SK-N-SH treated with all-trans-retinoic acid at 6 μM for 48 hours (cell line): ENCODE measurements at regions not wholly inside any gene's neighbourhood (a gene's known extent, or its start where the extent isn't known, plus 50 kb on each side); places are given as distances from the start of the nearest gene placed in this dataset.

Experiments used
- ATAC-seq: fragments of 200-7000 bp; cut with Tn5 transposase; 3 replicates; pipeline ENCODE4 v1.9.1; 2020; ENCODE audit warnings: mild to moderate bottlenecking, moderate library complexity
- BACH2 ChIP-seq: fragments of 250-450 bp; sonication (Bioruptor Pico); IDR thresholded peaks from 2 replicates; pipeline ENCODE4 v1.9.0; 2021; ENCODE audit warnings: mild to moderate bottlenecking, borderline replicate concordance
- CREB5 ChIP-seq: fragments of 250-450 bp; sonication (Bioruptor Pico); IDR thresholded peaks from 2 replicates; pipeline ENCODE4 v1.5.1; 2020; ENCODE audit warnings: low read depth, mild to moderate bottlenecking, moderate library complexity
- CSRNP3 ChIP-seq: fragments of 250-450 bp; sonication (Bioruptor Pico); IDR thresholded peaks from 2 replicates; pipeline ENCODE4 v1.5.1; 2021; ENCODE audit warnings: mild to moderate bottlenecking, moderate library complexity
- ESRRG ChIP-seq: fragments of 250-450 bp; sonication (Bioruptor Pico); IDR thresholded peaks from 2 replicates; pipeline ENCODE4 v1.6.1; 2021; ENCODE audit warnings: mild to moderate bottlenecking
- GLIS3 ChIP-seq: fragments of 250-450 bp; sonication (Bioruptor Pico); IDR thresholded peaks from 2 replicates; pipeline ENCODE4 v1.5.0; 2020; ENCODE audit warnings: mild to moderate bottlenecking, moderate library complexity
- ISL1 ChIP-seq: fragments of 250-450 bp; sonication (Bioruptor Pico); IDR thresholded peaks from 2 replicates; pipeline ENCODE4 v2.1.2; 2022; ENCODE audit warnings: mild to moderate bottlenecking, moderate library complexity
- OSR1 ChIP-seq: fragments of 250-450 bp; sonication (Bioruptor Pico); IDR thresholded peaks from 2 replicates; pipeline ENCODE4 v1.8.0; 2022; ENCODE audit warnings: moderate library complexity, mild to moderate bottlenecking, inconsistent platforms
- POU6F1 ChIP-seq: fragments of 250-450 bp; sonication (Bioruptor Pico); IDR thresholded peaks from 2 replicates; pipeline ENCODE4 v1.8.0; 2021; ENCODE audit warnings: low read depth, mild to moderate bottlenecking, moderate library complexity, borderline replicate concordance
- PPARA ChIP-seq: fragments of 250-450 bp; sonication (Bioruptor Pico); IDR thresholded peaks from 2 replicates; pipeline ENCODE4 v1.5.0; 2020; ENCODE audit warnings: mild to moderate bottlenecking, borderline replicate concordance
- RARB ChIP-seq: fragments of 250-450 bp; sonication (Bioruptor Pico); IDR thresholded peaks from 2 replicates; pipeline ENCODE4 v1.8.0; 2021; ENCODE audit warnings: mild to moderate bottlenecking, moderate library complexity
- SNAI2 ChIP-seq: fragments of 250-450 bp; sonication (Bioruptor Pico); IDR thresholded peaks from 2 replicates; pipeline ENCODE4 v1.5.0; 2020; ENCODE audit warnings: mild to moderate bottlenecking, moderate library complexity
- TCF4 ChIP-seq: fragments of 250-450 bp; sonication (Bioruptor Pico); IDR thresholded peaks from 2 replicates; pipeline ENCODE4 v1.8.0; 2021; ENCODE audit warnings: mild to moderate bottlenecking, moderate library complexity, borderline replicate concordance
- TOX ChIP-seq: fragments of 250-450 bp; sonication (Bioruptor Pico); IDR thresholded peaks from 2 replicates; pipeline ENCODE4 v1.8.0; 2021; ENCODE audit warnings: mild to moderate bottlenecking, moderate library complexity, borderline replicate concordance
- TSHZ2 ChIP-seq: fragments of 250-450 bp; sonication (Bioruptor Pico); IDR thresholded peaks from 2 replicates; pipeline ENCODE4 v1.5.0; 2020; ENCODE audit warnings: mild to moderate bottlenecking, moderate library complexity
- ZC3H10 ChIP-seq: fragments of 250-450 bp; sonication (Bioruptor Pico); IDR thresholded peaks from 2 replicates; pipeline ENCODE4 v1.5.1; 2021; ENCODE audit warnings: mild to moderate bottlenecking, moderate library complexity
- ZFP3 ChIP-seq: fragments of 250-450 bp; sonication (Bioruptor Pico); IDR thresholded peaks from 2 replicates; pipeline ENCODE4 v1.5.0; 2020; ENCODE audit warnings: mild to moderate bottlenecking, moderate library complexity
- ZNF8 ChIP-seq: fragments of 450-650 bp; formaldehyde crosslinking; IDR thresholded peaks from 2 replicates; pipeline ENCODE4 v1.5.0; 2020; ENCODE audit warnings: mild to moderate bottlenecking, moderate library complexity
- TF ChIP-seq, protein P1 (sequence below): fragments of 250-450 bp; sonication (Bioruptor Pico); IDR thresholded peaks from 2 replicates; pipeline ENCODE4 v1.8.0; 2020; ENCODE audit warnings: mild to moderate bottlenecking, moderate library complexity, borderline replicate concordance

GRCh38 chr18:71242981-71243380, 954.1 kb downstream of the SOCS6 start:
- no peak for ATAC-seq
- no peak for TF ChIP-seq GLIS3 (CRISPR knock-in tag)
- no peak for TF ChIP-seq ZFP3
- TF ChIP-seq ZNF8 = no peak

DNA sequence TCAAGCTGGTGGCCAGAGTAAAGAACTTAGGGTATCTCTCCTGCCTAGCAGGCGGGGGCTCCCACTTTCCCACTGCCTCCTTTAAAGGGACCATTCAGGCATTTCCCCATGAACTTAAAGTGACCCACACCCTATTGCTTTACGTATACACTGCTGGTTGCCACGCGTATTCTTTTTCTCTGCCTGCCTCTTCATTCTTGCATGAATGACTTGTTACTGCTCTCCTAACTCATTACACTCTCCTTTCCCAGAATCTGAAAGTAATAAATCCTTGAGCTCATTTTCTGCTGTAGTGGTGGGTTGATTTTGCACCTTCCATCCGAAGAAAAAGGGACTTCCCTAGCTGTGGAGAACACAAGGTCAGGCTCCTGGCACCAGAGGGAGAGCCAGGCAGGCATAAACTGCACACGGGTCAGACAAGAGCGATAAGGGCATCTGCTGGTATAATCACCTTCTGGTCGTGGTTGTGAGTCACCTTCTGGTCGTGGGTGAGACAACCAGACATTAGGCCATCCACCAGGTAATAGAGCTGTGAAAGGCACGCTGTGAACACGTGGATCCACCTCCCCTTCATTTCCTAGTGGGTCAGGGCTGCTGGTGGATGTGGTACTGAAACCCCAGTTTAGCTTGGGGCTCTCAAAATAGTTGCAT, 950.3 kb downstream of the SOCS6 start:
- no peak for ATAC-seq
- no peak for TF ChIP-seq TSHZ2 (CRISPR knock-in tag)
- TF ChIP-seq, all 23 proteins: peak for 0

DNA sequence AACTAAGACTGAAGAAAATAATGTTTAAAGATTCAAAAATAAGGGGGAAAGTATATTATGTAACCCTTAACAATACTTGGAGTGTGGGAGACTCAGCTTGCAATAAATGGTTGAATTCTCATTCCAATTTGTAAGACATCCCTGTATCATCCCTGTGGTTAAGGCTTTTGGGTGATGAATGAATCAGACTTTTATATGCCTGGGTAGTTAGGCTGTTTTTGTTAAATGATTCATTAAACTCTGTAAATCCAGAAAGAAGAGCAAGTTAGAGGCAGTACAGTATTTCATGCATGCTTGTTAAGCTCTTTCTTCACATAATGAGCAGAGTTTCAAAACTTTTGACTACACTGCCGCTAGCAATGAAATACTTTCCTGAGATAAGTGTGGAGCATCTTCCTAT, 948.8 kb downstream of the SOCS6 start:
- ATAC-seq = peak; percentile 39
- TF ChIP-seq TOX (CRISPR knock-in tag) (no peak), CSRNP3 (CRISPR knock-in tag) (no peak), SNAI2 (CRISPR knock-in tag) (no peak), RARB (CRISPR knock-in tag) (no peak), OSR1 (CRISPR knock-in tag) (no peak), ZC3H10 (CRISPR knock-in tag) (no peak), BACH2 (CRISPR knock-in tag) (no peak), CREB5 (no peak), PPARA (CRISPR knock-in tag) (no peak), TSHZ2 (CRISPR knock-in tag) (no peak), ESRRG (CRISPR knock-in tag) (no peak), ZNF8 (no peak), POU6F1 (CRISPR knock-in tag) (no peak), TCF4 (no peak), GLIS3 (CRISPR knock-in tag) (no peak), ISL1 (no peak)
- TF ChIP-seq, protein P1, sequence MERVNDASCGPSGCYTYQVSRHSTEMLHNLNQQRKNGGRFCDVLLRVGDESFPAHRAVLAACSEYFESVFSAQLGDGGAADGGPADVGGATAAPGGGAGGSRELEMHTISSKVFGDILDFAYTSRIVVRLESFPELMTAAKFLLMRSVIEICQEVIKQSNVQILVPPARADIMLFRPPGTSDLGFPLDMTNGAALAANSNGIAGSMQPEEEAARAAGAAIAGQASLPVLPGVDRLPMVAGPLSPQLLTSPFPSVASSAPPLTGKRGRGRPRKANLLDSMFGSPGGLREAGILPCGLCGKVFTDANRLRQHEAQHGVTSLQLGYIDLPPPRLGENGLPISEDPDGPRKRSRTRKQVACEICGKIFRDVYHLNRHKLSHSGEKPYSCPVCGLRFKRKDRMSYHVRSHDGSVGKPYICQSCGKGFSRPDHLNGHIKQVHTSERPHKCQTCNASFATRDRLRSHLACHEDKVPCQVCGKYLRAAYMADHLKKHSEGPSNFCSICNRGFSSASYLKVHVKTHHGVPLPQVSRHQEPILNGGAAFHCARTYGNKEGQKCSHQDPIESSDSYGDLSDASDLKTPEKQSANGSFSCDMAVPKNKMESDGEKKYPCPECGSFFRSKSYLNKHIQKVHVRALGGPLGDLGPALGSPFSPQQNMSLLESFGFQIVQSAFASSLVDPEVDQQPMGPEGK (CRISPR knock-in tag) = no peak
- TF ChIP-seq, all 23 proteins: peak for 0
